Upper lobe of right lung (tissue), 1 donor: ENCODE measurements at regions not wholly inside any gene's neighbourhood (a gene's known extent, or its start where the extent isn't known, plus 50 kb on each side); places are given as distances from the start of the nearest gene placed in this dataset.

ENCODE experiments used
- ATAC-seq: fragments of 200-7000 bp; cut with Tn5 transposase; one replicate; pipeline ENCODE4 v1.9.1; 2020; ENCODE audit warnings: mild to moderate bottlenecking, moderate library complexity
- DNase-seq: peaks from one replicate; pipeline ENCODE4 v3.0.0-alpha.2; 2020
- H3K27ac ChIP-seq: fragments of 200-600 bp; one replicate; pipeline ENCODE4 v1.8.0; 2022
- H3K27me3 ChIP-seq: fragments of 200-600 bp; one replicate; pipeline ENCODE4 v1.8.0; 2022; ENCODE audit warnings: mild to moderate bottlenecking
- H3K36me3 ChIP-seq: fragments of 200-600 bp; one replicate; pipeline ENCODE4 v1.8.0; 2022
- H3K4me1 ChIP-seq: fragments of 200-600 bp; one replicate; pipeline ENCODE4 v1.8.0; 2022
- H3K4me3 ChIP-seq: fragments of 200-600 bp; one replicate; pipeline ENCODE4 v1.8.0; 2022; ENCODE audit warnings: mild to moderate bottlenecking
- H3K9me3 ChIP-seq: fragments of 200-600 bp; one replicate; pipeline ENCODE4 v1.8.0; 2022
- intact Hi-C: fragments of 100-400 bp; cut with DNase I; formaldehyde crosslinking; loops from one replicate; pipeline ENCODE4 v1.11.0; 2022
- TF ChIP-seq, protein P1 (sequence below): fragments of 200-600 bp; IDR thresholded peaks from one replicate; pipeline ENCODE4 v1.8.0; 2022; ENCODE audit warnings: antibody characterized with exemption
- donor health status: DM: no; HTN: yes; CAD: no; lungs with severe emphysema.

DNA sequence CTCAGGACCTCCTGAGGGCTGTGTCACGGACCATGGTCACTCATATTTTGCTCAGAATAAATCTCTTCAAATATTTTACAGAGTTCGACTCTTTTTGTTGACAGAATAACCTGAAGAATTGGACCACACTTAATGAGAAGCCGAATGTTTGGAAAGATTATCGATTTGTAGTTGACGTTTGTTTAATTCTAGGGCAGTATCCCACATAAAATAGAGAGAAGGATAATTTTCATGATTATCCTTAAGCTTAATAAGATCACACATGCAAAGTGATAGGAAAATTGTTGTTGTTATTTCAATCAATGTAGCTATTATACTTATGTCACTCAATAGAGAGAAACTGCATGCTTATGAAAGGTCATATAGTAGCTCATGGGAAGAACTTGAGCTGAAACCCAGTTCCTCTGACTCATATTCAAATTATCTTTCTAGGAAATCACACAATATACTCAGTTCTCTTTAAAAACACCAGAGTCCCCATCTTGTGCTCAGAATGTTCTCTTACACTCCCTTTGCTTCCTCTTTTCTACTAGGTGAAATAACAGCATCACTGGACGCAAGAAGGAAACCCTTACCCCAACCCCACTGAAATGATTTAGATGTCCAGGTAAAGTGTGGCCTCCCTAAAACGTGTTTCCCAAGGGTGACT lies 982.1 kb downstream of the TSN start:
- H3K4me1 ChIP-seq, result no peaks in the 10 kb centered on the region
- no peaks in the 10 kb centered on the region for H3K27me3 ChIP-seq
- H3K4me3 ChIP-seq, result no peak overlapping the region
- no peak for DNase-seq
- no peaks in the 10 kb centered on the region for H3K36me3 ChIP-seq
- peak; percentile 77 for ATAC-seq
- no peak overlapping the region for H3K27ac ChIP-seq
- intact Hi-C loops, result no loop called here
- H3K9me3 ChIP-seq, result no peaks in the 10 kb centered on the region
- TF ChIP-seq, protein P1, sequence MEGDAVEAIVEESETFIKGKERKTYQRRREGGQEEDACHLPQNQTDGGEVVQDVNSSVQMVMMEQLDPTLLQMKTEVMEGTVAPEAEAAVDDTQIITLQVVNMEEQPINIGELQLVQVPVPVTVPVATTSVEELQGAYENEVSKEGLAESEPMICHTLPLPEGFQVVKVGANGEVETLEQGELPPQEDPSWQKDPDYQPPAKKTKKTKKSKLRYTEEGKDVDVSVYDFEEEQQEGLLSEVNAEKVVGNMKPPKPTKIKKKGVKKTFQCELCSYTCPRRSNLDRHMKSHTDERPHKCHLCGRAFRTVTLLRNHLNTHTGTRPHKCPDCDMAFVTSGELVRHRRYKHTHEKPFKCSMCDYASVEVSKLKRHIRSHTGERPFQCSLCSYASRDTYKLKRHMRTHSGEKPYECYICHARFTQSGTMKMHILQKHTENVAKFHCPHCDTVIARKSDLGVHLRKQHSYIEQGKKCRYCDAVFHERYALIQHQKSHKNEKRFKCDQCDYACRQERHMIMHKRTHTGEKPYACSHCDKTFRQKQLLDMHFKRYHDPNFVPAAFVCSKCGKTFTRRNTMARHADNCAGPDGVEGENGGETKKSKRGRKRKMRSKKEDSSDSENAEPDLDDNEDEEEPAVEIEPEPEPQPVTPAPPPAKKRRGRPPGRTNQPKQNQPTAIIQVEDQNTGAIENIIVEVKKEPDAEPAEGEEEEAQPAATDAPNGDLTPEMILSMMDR, result no peak

DNA sequence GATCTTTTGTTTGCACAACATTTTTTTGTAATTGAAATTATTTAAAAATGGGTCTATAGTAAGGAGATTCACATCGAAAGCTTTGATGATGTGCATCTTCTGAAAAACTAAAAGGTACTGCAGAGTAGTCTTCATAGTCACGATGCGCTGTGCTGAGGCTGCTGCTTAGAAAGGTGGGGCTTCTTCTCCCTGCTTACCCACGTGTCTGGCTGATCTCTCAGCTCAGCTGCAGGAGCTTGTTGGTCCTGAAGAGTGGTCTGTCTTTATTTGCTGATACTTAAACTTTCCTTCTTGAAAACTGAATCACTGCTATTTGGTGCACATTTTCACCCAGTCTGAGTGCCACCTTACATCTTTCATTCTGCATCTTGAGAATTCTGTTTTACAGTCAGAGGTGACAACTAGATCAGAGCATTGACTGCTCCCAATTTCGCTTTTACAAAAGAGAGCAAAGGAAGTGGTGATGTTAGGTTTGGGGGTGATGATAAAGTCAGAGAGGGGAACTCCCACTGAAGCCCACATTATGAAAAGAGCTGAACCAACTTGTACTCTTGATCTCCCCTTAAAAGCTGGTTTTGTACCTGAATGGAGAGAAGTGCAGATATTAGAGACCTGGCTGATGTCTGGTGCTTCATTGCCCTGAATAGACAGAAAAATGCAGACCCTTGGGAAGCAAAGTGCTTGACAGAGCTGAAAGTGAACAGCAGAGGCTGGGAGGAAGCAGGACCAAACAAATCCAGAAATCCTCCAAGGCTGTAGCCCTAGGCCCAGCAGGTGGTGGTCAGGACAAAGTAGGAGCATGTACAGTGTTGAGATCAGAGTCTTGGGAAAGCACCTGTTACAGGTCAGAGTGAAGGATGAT lies 984.5 kb downstream of the TSN start:
- Histone ChIP-seq H3K27me3 (no peaks in the 10 kb centered on the region), H3K4me3 (no peak overlapping the region), H3K27ac (no peak overlapping the region), H3K9me3 (no peaks in the 10 kb centered on the region), H3K4me1 (no peaks in the 10 kb centered on the region), H3K36me3 (no peaks in the 10 kb centered on the region)
- intact Hi-C loops, result no loop called here
- TF ChIP-seq, protein P1, result no peak
- no peak for ATAC-seq
- DNase-seq, result no peak

DNA sequence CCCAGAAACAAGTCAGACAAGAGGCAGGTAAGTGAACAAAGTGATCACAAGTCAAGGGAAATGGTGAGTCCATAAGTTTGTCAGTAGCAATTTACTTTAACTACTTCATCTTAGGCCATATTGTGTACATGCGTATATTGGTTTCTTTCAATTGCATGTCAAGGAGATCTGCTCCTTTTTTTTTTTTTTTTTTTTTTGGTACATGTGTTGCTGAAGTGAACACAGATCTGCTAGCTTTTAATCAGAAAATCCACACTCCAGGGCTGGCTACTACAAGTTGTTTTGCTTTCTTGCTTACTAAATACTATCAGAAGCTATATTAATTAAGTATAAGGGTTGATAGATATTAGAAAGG lies 985.1 kb downstream of the TSN start:
- no peaks in the 10 kb centered on the region for H3K36me3 ChIP-seq
- TF ChIP-seq, protein P1, result no peak
- no peaks in the 10 kb centered on the region for H3K9me3 ChIP-seq
- H3K27me3 ChIP-seq, result no peaks in the 10 kb centered on the region
- intact Hi-C loops, result no loop called here
- ATAC-seq (no peak), DNase-seq (no peak)
- no peak overlapping the region for H3K27ac ChIP-seq
- no peak overlapping the region for H3K4me3 ChIP-seq
- H3K4me1 ChIP-seq, result no peaks in the 10 kb centered on the region

DNA sequence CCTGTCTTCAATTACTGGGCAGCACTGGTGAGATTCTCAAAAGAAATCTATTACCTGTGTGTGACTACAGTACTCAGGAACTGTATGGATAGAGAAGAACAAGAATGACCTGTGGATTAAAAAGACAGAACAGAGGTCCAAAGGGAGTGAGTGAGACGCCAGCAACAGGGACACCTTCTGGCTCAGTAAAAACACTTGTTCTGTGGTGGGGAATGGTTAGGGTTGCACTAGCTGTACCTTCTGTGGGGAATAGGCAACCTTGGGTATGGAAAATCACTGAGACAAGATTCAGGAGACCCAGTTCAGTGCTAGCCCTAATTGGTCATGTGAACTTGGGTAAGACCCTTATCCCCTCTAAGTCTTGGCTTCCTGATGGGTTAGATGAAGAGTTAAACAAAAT lies 986.0 kb downstream of the TSN start:
- intact Hi-C loops, result no loop called here

DNA sequence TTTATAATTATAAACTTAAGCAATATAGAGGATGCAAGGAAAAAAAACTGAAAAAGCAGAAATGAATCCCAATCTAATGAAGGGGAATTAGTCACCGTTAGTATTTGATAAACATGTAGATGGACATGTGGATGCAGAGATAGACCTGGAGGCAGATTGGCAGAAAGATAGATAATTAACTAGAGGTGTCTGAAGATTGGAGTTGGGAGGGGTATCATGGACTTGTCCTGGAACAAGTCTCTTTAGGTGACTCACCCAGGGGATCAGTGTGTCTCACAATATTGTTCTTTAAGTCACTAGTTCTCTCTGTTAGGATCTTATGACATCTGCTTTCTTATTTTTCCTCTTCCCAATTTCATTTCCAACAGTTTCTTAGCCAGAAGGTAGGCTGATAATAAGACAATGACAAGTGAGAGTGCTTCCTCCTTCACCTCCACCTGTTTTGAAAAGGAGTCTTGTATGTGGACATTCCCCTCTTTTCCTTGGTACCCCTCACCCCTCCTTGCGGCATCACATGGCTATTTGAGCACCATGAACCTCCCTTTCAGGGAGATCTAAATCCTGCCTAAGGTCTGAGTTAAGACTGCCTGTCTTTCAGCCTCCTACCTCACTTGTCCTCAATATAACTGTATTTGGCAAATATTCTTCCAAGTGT lies 987.7 kb downstream of the TSN start:
- TF ChIP-seq, protein P1, result no peak
- Histone ChIP-seq H3K4me1 (no peaks in the 10 kb centered on the region), H3K27me3 (no peaks in the 10 kb centered on the region), H3K36me3 (no peaks in the 10 kb centered on the region), H3K27ac (no peak overlapping the region), H3K9me3 (no peaks in the 10 kb centered on the region), H3K4me3 (no peak overlapping the region)
- ATAC-seq (no peak), DNase-seq (no peak)
- intact Hi-C loops, result no loop called here

More for the DNA sequence above, 986.0 kb downstream of the TSN start:
- Histone ChIP-seq H3K27me3 (no peaks in the 10 kb centered on the region), H3K4me3 (no peak overlapping the region), H3K27ac (no peak overlapping the region), H3K36me3 (no peaks in the 10 kb centered on the region), H3K9me3 (no peaks in the 10 kb centered on the region), H3K4me1 (no peaks in the 10 kb centered on the region)
- TF ChIP-seq, protein P1, result no peak
- DNase-seq (no peak), ATAC-seq (no peak)
